WI38 (cell line): ENCODE measurements at regions not wholly inside any gene's neighbourhood (a gene's known extent, or its start where the extent isn't known, plus 50 kb on each side); places are given as distances from the start of the nearest gene placed in this dataset.

ENCODE experiments used
- H3K4me3 ChIP-seq: 2 replicates; pipeline ENCODE4 v1.5.1; 2011; ENCODE audit warnings: low read depth, mild to moderate bottlenecking, control low read depth, low read length
- CTCF ChIP-seq: IDR thresholded peaks from 2 replicates; pipeline ENCODE4 v1.5.1; 2012; ENCODE audit warnings: low read depth, mild to moderate bottlenecking, control low read depth, low read length

- H3K4me3 ChIP-seq: no peak overlapping the region
- TF ChIP-seq CTCF: no peak
Measured at GRCh38 chr7:13090959-13091358, 403.5 kb downstream of the ARL4A start.

- TF ChIP-seq CTCF: no peak
- H3K4me3 ChIP-seq: no peak overlapping the region
Measured at GRCh38 chr7:13091974-13092707, 404.7 kb downstream of the ARL4A start.

- no peak overlapping the region for H3K4me3 ChIP-seq
- TF ChIP-seq CTCF: no peak
Measured at GRCh38 chr7:13092708-13093005, 405.2 kb downstream of the ARL4A start.

- TF ChIP-seq CTCF: no peak
- H3K4me3 ChIP-seq: no peak overlapping the region
Measured at GRCh38 chr7:13093160-13093559, 405.7 kb downstream of the ARL4A start.

- no peak for TF ChIP-seq CTCF
- no peak overlapping the region for H3K4me3 ChIP-seq
Measured at GRCh38 chr7:13097499-13097898, 410.1 kb downstream of the ARL4A start.

GRCh38 chr7:13098161-13098560 lies 410.7 kb downstream of the ARL4A start:
- TF ChIP-seq CTCF: no peak
- H3K4me3 ChIP-seq: no peak overlapping the region

GRCh38 chr7:13099154-13099795 lies 411.8 kb downstream of the ARL4A start:
- TF ChIP-seq CTCF: no peak
- H3K4me3 ChIP-seq: no peak overlapping the region
